Tibial artery (tissue), 4 donors: ENCODE measurements at regions not wholly inside any gene's neighbourhood (a gene's known extent, or its start where the extent isn't known, plus 50 kb on each side); places are given as distances from the start of the nearest gene placed in this dataset.

Experiments used
- DNase-seq, 2 donors: peaks; one replicate each; pipeline ENCODE4 v3.0.0-alpha.2; 2019
- H3K27ac ChIP-seq, 2 donors: fragments of 200-600 bp; sonication (generic) in 1 of 2; 1 replicate in 1 of 2; 2 replicates in 1 of 2; pipeline ENCODE4 v1.5.1; 2018 to 2019; ENCODE audit warnings: mild to moderate bottlenecking in 1 of 2
- H3K27me3 ChIP-seq, 2 donors: fragments of 200-600 bp; sonication (generic) in 1 of 2; one replicate each; pipeline versions ENCODE4 v1.5.1 to v1.6.0; 2016 to 2019
- H3K36me3 ChIP-seq, 3 donors: fragments of 200-600 bp; sonication (generic) in 2 of 3; one replicate each; pipeline ENCODE4 v1.5.1; 2016 to 2019; ENCODE audit warnings: mild to moderate bottlenecking in 2 of 3
- H3K4me1 ChIP-seq, 4 donors: fragments of 200-600 bp; sonication (generic) in 2 of 4; 1 replicate in 3 of 4; 2 replicates in 1 of 4; pipeline ENCODE4 v1.5.1; 2016 to 2019
- H3K4me3 ChIP-seq, 2 donors: fragments of 200-600 bp; sonication (generic) in 1 of 2; 1 replicate in 1 of 2; 2 replicates in 1 of 2; pipeline ENCODE4 v1.5.1; 2018 to 2019; ENCODE audit warnings: mild to moderate bottlenecking in 2 of 2
- H3K9me3 ChIP-seq, 3 donors: fragments of 200-600 bp; sonication (generic) in 1 of 3; one replicate each; pipeline ENCODE4 v1.5.1; 2016 to 2019
- intact Hi-C: fragments of 100-400 bp; cut with DNase I; formaldehyde crosslinking; loops from one replicate; pipeline ENCODE4 v1.15.0; 2023; ENCODE audit warnings: low total_unique reads
- TF ChIP-seq, protein P1 (sequence below), 2 experiments: fragments of 200-600 bp in 1 of 2; fragments of 450-650 bp in 1 of 2; IDR thresholded peaks; one replicate each; pipeline ENCODE4 v1.5.1; 2017 to 2019; ENCODE audit warnings: antibody characterized with exemption in 2 of 2, mild to moderate bottlenecking in 1 of 2, moderate library complexity in 1 of 2

DNA sequence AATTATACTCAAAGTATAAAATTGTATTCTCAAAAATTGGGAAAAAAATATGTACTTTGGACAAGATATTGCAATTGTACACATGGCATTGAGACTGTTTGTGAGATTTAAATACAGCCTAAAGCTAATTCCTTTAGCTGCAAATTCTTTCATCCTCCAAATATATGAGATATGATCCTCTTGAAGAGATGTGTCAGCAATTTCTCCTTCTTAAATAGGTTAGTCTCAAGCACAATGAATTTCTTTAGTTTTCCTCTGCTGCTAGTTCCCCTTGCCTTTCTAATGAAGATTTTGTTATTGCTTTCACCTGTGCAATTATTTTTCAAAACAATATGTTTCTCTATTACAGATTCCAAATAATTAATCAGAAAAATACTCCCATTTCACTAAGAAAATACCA is 153.4 kb upstream of the GULP1 start:
- TF ChIP-seq, protein P1, sequence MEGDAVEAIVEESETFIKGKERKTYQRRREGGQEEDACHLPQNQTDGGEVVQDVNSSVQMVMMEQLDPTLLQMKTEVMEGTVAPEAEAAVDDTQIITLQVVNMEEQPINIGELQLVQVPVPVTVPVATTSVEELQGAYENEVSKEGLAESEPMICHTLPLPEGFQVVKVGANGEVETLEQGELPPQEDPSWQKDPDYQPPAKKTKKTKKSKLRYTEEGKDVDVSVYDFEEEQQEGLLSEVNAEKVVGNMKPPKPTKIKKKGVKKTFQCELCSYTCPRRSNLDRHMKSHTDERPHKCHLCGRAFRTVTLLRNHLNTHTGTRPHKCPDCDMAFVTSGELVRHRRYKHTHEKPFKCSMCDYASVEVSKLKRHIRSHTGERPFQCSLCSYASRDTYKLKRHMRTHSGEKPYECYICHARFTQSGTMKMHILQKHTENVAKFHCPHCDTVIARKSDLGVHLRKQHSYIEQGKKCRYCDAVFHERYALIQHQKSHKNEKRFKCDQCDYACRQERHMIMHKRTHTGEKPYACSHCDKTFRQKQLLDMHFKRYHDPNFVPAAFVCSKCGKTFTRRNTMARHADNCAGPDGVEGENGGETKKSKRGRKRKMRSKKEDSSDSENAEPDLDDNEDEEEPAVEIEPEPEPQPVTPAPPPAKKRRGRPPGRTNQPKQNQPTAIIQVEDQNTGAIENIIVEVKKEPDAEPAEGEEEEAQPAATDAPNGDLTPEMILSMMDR (IDR thresholded peaks at IDR 0.05) = no peak
- Histone ChIP-seq H3K4me1 (peaks cover 0 to 14% (median 0%) of the 10 kb centered on the region in 4 donors), H3K27me3 (no peaks in the 10 kb centered on the region), H3K27ac (no peak overlapping the region), H3K9me3 (no peaks in the 10 kb centered on the region), H3K4me3 (no peak overlapping the region), H3K36me3 (no peaks in the 10 kb centered on the region)
- no peak for DNase-seq
- intact Hi-C loops = no loop called here

DNA sequence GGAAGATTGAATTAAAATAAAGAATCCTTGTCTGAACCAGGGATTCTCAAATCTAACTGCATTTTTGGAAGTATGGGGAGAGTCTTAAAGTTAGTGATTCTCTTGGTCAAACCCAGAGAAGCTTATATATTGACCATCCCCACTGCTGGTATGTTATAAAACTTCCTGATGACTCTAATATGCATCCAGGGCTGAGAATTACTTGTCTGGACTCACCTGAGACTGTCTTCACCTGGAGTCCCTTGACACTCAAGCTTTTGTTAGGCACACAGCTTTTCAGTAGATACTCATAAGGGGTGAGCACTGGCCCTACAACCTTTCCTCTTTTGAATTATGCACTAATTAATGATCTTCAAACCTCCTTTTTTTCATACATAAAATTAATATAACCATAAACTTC is 149.6 kb upstream of the GULP1 start:
- Histone ChIP-seq H3K9me3 (no peaks in the 10 kb centered on the region), H3K4me3 (no peak overlapping the region), H3K36me3 (no peaks in the 10 kb centered on the region), H3K27ac (no peak overlapping the region), H3K4me1 (peaks cover 0 to 26% (median 2%) of the 10 kb centered on the region in 4 donors), H3K27me3 (no peaks in the 10 kb centered on the region)
- TF ChIP-seq, protein P1 (IDR thresholded peaks at IDR 0.05) = no peak
- intact Hi-C loops = no loop called here
- no peak for DNase-seq

- H3K36me3 ChIP-seq = no peaks in the 10 kb centered on the region
- no peak overlapping the region for H3K27ac ChIP-seq
- no peaks in the 10 kb centered on the region for H3K27me3 ChIP-seq
- H3K4me3 ChIP-seq = no peak overlapping the region
- intact Hi-C loops = no loop called here
- no peaks in the 10 kb centered on the region for H3K9me3 ChIP-seq
- DNase-seq = no peak
- TF ChIP-seq, protein P1 (IDR thresholded peaks at IDR 0.05) = no peak
- H3K4me1 ChIP-seq = peaks cover 0 to 32% (median 3%) of the 10 kb centered on the region in 4 donors
Observed at GRCh38 chr2:188142636-188143295, 148.9 kb upstream of the GULP1 start.

GRCh38 chr2:188145885-188146284 is 145.8 kb upstream of the GULP1 start:
- H3K9me3 ChIP-seq = no peaks in the 10 kb centered on the region
- no peaks in the 10 kb centered on the region for H3K36me3 ChIP-seq
- H3K27ac ChIP-seq = no peak overlapping the region
- DNase-seq = no peak
- peaks cover 0 to 34% (median 3%) of the 10 kb centered on the region in 4 donors for H3K4me1 ChIP-seq
- TF ChIP-seq, protein P1 (IDR thresholded peaks at IDR 0.05) = no peak
- intact Hi-C loops = no loop called here
- no peaks in the 10 kb centered on the region for H3K27me3 ChIP-seq
- H3K4me3 ChIP-seq = no peak overlapping the region

- Histone ChIP-seq H3K4me3 (no peak overlapping the region), H3K36me3 (no peaks in the 10 kb centered on the region), H3K4me1 (peaks cover 0 to 33% (median 3%) of the 10 kb centered on the region in 4 donors), H3K27ac (peak overlapping the region in 1 of 2 donors; percentile 31), H3K9me3 (no peaks in the 10 kb centered on the region), H3K27me3 (no peaks in the 10 kb centered on the region)
- intact Hi-C loops = no loop called here
- TF ChIP-seq, protein P1 (IDR thresholded peaks at IDR 0.05) = no peak
- DNase-seq = no peak
Observed at GRCh38 chr2:188146888-188147287, 144.8 kb upstream of the GULP1 start.
